ENCODE measurements at regions not wholly inside any gene's neighbourhood (a gene's known extent, or its start where the extent isn't known, plus 50 kb on each side); places are given as distances from the start of the nearest gene placed in this dataset.

GRCh38 chr14:22410497-22410896 lies 178.5 kb downstream of the DAD1 start:
- TF ChIP-seq CTCF (IDR thresholded peaks at IDR 0.05) (no peak), REST (IDR thresholded peaks at IDR 0.05; ENCODE audit: insufficient read depth in 1 of 2, low read depth in 2 of 2, low read length in 1 of 2) (no peak), TCF7L2 (IDR thresholded peaks at IDR 0.05; ENCODE audit: low read depth, low read length) (no peak), POLR2AphosphoS5 (IDR thresholded peaks at IDR 0.05; ENCODE audit: low read depth, low read length) (no peak)
